NCI-H2196 (cell line): ENCODE measurements at regions not wholly inside any gene's neighbourhood (a gene's known extent, or its start where the extent isn't known, plus 50 kb on each side); places are given as distances from the start of the nearest gene placed in this dataset.

Experiments
- DNase-seq: peaks from one replicate; lab custom pipeline; 2025; ENCODE audit not compliant: unreplicated experiment; lab: John Stamatoyannopoulos, UW

DNA sequence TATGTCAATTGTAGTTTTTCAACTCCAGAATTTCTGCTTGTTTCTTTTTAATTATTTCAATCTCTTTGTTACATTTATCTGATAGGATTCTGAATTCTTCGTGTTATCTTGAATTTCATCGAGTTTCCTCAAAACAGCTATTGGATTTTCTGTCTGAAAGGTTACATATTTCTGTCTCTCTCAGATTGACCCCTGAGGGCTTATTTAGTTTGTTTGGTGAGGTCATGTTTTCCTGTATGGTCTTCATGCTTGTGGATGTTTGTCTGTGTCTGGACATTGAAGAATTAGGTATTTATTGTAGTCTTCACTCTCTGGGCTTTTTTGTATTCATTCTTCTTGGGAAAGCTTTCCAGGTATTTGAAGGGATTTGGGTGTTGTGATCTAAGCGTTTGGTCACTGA lies 85.6 kb downstream of the SNAPC1 start:
- DNase-seq: no peak

DNA sequence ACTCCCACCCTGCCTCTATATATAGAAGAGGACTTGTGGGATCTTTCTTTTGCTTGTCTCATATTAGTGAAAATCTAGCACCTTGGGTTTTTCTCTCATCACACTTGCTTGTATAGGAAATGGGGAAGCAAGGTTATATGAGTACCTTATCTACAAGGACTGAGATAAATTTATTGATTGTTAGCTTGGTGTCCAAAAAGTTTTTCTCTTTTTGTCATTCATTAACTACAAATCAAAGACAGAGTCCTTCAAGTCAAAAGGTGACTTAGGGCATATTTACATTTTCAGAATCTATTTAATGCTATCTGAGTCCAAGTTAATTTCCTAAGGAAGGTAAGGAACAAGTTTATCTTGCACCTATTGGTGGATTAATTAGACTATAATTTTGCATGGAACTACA lies 92.7 kb downstream of the SNAPC1 start:
- DNase-seq: no peak

DNA sequence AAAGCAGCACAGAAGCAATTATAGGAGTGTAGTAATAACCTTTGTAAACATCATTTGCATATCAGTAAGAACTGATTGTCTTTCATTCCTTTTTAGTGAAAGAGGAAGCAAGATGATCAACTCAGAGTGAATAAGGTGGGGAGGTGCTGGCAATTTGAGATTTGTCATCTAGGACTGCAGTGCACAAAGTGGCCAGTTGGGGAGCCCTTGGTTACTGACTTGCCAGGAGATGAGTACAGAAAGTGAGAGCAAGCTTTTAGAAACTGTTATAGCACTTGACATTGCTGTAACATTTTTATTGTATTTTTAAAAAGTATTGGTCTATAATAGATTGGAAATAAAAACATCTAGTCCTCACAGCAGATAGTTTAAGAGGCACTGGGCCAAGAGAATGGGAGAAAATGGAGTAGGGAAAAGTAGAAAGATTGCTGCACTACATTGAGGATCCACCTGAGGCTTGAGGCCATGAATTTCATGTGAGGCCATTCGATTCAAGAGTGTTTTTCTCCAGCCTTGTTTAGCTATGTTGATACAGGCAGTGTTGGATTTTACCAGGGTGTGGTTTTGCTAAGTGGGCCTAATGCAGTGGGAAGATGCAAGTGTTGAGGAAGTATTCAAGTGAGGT lies 98.2 kb downstream of the SNAPC1 start:
- DNase-seq: peak; percentile 35

DNA sequence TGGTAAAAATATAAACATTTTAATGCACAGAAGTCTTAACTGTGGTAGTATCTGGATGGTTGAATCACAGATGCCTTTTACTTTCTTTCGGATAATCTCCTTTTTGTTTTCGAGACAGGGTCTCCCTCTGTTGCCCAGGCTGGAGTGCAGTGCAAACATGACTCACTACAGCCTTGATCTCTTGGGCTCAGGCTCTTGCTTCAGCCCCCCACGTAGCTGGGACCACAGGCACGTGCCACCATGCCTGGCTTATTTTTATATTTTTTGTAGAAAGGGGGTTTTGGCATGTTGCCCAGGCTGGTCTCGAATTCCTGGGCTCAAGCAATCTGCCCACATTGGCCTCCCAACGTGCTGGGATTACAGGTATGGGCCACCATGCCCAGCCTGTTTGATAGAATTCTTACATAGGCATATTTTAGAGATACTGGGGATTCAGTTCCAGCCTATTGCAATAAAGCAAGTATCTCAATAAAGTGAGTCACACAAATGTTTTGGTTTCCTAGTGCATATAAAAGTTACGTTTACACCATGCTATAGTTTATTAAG lies 99.2 kb downstream of the SNAPC1 start:
- DNase-seq: no peak

- no peak for DNase-seq
Measured at GRCh38 chr14:61864329-61864898, 102.2 kb downstream of the SNAPC1 start.

- DNase-seq: no peak
Measured at GRCh38 chr14:61866932-61867920, 105.0 kb downstream of the SNAPC1 start.

DNA sequence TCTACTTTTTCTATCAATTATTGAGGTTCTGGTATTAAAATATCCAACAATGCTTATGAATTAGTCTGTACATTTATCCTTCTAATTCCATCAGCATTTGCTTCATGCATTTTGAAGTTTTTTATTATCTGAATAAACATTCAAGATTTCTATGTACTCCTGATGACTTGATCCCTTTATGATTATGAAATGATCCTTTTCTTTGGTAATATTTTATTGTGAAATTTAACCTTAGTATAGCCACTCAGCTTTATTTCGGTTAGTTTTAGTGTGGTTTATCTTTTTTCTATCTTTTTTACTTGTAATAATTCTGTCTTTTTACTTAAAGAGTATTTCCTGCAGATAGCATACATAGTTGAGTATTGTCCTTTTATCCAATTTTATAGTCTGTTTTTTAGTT lies 106.6 kb downstream of the SNAPC1 start:
- DNase-seq: no peak

DNA sequence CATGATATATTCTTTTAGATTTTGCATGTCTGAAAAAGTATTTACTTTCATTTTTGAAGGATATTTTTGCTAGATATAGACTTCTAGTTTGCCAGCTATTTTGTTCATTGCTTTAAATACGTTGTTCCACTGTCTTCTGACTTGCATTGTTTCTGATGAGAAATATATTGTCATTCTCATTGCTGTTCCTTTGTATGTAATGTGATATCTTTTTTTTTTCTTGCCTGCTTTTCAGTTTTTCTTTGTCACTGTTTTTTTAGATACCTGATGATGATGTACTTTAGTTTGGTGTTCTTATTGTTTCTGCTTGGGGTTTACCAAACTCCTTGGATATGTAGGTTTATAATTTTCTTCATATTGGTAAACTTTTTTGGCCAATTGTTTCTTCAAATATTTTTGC lies 107.9 kb downstream of the SNAPC1 start:
- no peak for DNase-seq

DNA sequence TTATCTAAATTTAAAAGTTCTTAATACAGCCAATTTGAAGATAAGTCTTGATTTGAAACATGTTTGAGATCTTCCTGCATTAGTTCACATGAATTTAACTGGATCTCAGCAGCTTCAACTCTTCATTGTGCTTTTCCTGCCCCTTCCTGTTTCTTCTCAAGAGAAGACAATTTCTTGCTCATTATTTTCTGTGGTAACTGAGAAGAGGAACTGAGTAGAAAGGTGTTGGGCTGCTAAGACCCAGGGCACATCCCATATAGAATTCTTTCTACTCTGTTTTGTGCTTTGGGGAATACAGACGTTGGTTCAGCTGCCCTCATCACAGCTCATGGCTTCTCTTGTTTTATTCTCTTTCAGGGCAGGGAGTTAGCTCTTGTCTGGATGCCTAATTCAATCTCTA lies 110.2 kb downstream of the SNAPC1 start:
- DNase-seq: no peak

- DNase-seq: no peak
Measured at GRCh38 chr14:61875483-61875882, 113.3 kb downstream of the SNAPC1 start.

DNA sequence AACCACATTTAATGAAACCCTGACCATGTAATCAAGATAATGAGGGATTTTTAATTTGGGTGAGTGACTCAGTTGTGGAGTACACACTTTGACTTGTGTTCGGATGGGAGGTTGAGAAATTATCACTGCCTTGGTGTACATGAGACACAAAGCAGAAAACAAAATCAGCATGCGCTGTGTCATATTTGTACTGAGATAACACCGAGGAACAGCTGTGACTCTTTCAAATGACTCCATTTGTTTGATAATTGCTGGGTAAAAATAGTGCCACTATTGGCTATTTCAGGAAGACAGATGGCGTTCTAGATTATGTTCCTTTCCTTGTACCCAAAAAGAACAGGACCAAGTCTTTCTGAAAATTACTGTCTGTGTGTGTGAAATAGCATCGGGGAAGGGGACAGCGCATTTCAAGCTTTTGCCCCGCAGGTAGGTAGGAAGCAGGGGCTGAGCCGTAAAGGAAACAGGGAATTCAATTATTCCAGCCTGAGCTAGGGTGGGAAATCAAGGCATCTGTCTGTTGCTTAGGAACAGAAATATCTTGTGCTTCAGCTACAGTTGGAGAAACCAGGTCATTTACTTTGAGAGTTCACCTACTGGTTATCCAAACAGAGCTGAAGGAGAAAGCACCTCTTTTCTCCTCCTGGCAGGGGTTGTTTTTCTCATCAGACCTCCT lies 114.3 kb downstream of the SNAPC1 start:
- DNase-seq: no peak

- no peak for DNase-seq
Measured at GRCh38 chr14:61877035-61877390, 114.8 kb downstream of the SNAPC1 start.

DNA sequence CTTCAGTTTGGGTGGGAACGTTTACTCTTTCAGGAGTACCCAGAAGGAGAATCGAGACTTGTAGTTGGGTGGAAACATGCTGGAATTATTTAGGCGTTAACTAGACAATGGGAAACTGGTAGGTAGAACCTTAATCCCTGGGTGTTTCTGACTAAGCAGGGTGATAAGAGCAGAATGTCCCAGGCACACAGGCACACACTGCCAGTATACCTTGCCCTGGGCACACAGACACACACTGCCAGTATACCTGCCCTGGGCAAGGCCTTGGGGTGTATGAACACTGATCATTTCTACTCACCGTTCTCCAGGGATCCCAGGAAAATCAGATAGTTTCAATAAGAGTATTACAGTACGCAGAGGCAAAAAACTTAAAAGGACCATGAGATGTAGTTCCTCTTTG lies 115.5 kb downstream of the SNAPC1 start:
- DNase-seq: no peak

GRCh38 chr14:61878931-61879330 lies 116.7 kb downstream of the SNAPC1 start:
- no peak for DNase-seq

DNA sequence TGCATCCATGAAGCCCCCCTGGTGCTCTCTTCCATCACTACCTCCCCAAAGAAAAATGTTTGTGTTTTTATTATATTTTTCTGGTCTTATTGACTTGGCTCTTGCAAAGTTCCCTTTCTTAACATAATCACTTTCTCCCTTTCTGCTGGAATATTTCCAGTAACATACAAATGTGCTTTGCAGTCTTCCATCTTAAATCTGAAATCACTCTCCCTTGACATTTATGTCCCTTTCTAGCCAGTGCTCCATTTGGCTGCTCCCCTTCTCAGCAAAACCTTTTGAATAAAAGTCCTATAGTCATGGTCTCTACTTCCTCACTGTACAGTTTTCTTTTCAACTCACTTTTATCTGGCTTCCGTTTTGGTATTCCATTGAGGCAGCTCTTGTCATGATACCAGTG lies 118.8 kb downstream of the SNAPC1 start:
- DNase-seq: no peak

DNA sequence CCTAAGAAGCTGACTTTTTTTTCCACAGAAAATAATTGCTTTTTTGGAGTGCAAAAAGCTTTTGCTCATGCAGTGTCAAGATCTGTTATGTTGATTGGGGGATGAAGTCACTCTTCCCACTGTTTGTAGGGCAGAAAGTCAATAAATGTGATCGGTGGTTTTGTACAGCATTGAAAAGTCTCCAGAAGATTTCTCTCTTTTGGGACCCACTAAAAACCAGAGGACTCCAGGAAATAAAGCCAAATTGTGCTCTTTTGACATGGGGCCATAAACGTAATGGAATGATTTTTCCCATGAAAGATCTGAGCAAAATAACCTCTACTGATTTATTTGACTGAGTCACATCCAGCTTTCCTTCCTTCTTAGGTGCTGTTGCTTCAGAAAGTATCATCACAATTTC lies 122.5 kb downstream of the SNAPC1 start:
- DNase-seq: no peak

DNA sequence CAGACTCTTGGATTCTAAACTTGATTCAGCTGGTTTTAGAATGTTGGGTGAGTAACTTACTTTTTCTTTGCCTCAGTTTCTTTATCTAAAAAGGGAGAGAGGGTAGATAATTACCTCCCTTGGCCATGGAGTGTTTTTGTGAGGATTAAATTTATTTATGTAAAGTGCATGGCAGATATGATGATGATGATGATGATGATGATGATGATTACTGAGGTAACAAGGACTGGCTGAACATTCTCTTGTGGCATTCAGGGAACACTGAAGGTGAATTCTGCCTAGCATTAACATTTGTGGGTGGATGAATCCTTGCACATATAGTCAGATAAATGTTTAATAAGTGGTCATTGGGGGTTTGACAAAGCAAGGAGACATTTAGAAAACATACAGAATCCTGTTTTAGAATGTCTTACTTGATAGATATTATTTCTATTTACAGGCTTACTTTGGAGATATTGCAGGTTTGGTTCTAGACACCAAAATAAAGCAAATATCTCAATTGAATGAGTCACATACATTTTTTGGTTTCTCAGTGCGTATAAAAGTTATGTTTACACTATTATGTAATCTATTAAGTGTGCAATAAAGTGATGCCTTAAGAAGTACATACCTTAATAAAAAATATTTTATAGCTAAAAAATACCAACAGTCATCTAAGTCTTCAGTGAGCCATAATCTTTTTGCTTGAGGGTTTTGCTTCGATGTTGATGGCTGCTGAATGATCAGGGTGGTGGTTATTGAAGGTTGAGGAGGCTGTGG lies 123.2 kb downstream of the SNAPC1 start:
- no peak for DNase-seq

DNA sequence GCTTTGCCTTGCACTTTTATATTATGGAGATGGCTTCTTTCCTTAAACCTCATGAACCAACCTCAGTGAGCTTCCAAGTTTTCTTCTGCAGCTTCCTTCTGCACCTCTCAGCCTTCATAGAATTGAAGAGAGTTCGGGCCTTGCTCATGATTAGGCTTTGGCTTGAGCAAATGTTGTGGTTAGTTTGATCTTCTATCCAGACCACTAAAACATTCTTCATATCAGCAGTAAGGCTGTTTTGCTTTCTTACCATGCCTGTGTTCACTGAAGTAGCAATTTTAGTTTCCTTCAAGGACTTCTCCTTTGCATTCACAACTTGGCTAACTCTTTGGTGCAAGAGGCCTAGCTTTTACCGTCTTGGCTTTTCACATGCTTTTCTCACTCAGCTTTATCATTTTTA lies 125.4 kb downstream of the SNAPC1 start:
- DNase-seq: no peak

DNA sequence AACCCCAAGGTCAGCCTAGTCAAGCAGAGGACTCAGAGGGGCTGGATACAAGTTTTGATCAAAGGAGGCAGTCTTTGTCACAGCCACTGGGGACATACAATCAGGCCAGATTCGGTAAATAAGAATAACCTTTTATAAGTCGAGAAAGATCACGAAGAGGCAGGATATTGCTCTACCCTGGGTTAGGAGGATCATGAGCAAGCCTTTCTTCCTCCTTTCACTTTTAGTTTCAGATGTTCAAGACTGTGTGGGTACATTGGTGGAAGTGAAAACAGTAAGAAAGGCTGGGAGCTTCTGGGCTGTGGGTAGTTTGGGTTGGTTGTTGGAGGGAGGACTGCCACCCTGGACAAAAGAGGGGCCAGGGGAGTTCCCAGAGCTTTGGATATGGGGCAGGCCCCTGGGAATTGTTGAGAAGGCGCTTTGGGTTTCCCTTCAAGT lies 127.7 kb downstream of the SNAPC1 start:
- DNase-seq: no peak

GRCh38 chr14:61891170-61891569 lies 128.9 kb downstream of the SNAPC1 start:
- no peak for DNase-seq

- DNase-seq: no peak
Measured at GRCh38 chr14:61891810-61892209, 129.6 kb downstream of the SNAPC1 start.
